PC-9 (cell line): ENCODE measurements at regions not wholly inside any gene's neighbourhood (a gene's known extent, or its start where the extent isn't known, plus 50 kb on each side); places are given as distances from the start of the nearest gene placed in this dataset.

ENCODE experiments used
- CTCF ChIP-seq: fragments of 200-600 bp; sonication (generic); conservative IDR thresholded peaks from 2 replicates; pipeline ENCODE4 v1.6.1; 2017; ENCODE audit warnings: mixed run types, antibody characterized with exemption, mild to moderate bottlenecking, moderate library complexity
- EZH2 ChIP-seq: fragments of 200-600 bp; sonication (generic); IDR thresholded peaks from 2 replicates; pipeline ENCODE4 v1.8.0; 2017; ENCODE audit warnings: antibody characterized with exemption, low read depth

- TF ChIP-seq CTCF = no peak
- TF ChIP-seq EZH2 = no peak
Measured at GRCh38 chr5:105259581-105260217, 1697.1 kb upstream of the NUDT12 start.
